SU-DHL-6 (cell line): ENCODE measurements at regions not wholly inside any gene's neighbourhood (a gene's known extent, or its start where the extent isn't known, plus 50 kb on each side); places are given as distances from the start of the nearest gene placed in this dataset.

Experiments used
- EZH2phosphoT487 ChIP-seq: fragments of 200-600 bp; sonication (generic), shearing (Covaris generic); conservative IDR thresholded peaks from 2 replicates; pipeline ENCODE4 v1.6.1; 2018; ENCODE audit warnings: mild to moderate bottlenecking, antibody characterized with exemption, low read length, moderate library complexity, mixed read lengths
- TF ChIP-seq, protein P1 (sequence below): fragments of 200-600 bp; sonication (generic); IDR thresholded peaks from one replicate; pipeline ENCODE4 v1.5.1; 2017; ENCODE audit warnings: antibody characterized with exemption, mild to moderate bottlenecking, low read length, moderate library complexity; ENCODE audit not compliant: insufficient read depth, poor library complexity, severe bottlenecking

DNA sequence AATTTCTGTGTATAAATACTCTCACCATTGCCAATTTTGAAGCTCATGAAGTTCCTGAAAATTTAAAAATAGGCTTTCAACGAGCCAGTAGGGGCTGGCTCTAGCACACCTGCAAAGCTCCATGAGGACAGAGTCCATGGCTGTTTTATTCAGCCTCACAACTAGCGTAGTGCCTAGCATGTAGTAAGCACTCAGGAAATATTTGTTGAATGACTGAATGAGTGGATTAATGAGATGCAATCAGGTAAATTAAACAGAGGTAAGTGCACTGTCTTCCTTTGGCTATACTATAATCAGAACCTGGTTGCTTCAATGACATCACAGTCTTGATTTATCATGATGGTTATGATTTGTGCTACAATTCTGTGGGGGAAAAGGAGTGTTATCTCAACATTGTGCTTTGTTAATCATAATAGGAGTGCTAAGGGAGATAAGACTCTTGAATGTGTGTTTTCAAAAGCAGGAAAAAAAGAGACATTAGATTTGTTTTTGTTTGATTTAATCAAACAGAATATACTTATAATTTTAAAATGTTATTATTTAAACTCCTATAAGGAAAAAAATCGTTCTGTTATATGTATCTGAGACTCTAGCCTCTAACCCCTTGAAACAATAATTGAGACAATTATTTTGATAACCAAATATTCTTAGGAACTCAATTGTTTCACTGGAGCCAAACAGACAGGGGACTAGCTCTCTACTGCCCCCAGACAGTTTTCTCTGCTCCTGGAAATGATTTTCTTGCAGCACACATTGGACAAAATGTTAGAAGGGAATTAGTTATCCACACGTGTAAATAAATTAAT, 171.7 kb upstream of the ATP11B start:
- TF ChIP-seq, protein P1, sequence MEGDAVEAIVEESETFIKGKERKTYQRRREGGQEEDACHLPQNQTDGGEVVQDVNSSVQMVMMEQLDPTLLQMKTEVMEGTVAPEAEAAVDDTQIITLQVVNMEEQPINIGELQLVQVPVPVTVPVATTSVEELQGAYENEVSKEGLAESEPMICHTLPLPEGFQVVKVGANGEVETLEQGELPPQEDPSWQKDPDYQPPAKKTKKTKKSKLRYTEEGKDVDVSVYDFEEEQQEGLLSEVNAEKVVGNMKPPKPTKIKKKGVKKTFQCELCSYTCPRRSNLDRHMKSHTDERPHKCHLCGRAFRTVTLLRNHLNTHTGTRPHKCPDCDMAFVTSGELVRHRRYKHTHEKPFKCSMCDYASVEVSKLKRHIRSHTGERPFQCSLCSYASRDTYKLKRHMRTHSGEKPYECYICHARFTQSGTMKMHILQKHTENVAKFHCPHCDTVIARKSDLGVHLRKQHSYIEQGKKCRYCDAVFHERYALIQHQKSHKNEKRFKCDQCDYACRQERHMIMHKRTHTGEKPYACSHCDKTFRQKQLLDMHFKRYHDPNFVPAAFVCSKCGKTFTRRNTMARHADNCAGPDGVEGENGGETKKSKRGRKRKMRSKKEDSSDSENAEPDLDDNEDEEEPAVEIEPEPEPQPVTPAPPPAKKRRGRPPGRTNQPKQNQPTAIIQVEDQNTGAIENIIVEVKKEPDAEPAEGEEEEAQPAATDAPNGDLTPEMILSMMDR = peak; percentile 34
- no peak for TF ChIP-seq EZH2phosphoT487
